SK-N-SH treated with all-trans-retinoic acid at 6 μM for 48 hours (cell line): ENCODE measurements at regions not wholly inside any gene's neighbourhood (a gene's known extent, or its start where the extent isn't known, plus 50 kb on each side); places are given as distances from the start of the nearest gene placed in this dataset.

Source experiments
- ATAC-seq: fragments of 200-7000 bp; cut with Tn5 transposase; 3 replicates; pipeline ENCODE4 v1.9.1; 2020; ENCODE audit warnings: mild to moderate bottlenecking, moderate library complexity
- BACH2 ChIP-seq: fragments of 250-450 bp; sonication (Bioruptor Pico); IDR thresholded peaks from 2 replicates; pipeline ENCODE4 v1.9.0; 2021; ENCODE audit warnings: mild to moderate bottlenecking, borderline replicate concordance
- CSDC2 ChIP-seq: fragments of 250-450 bp; sonication (Bioruptor Pico); IDR thresholded peaks from 2 replicates; pipeline ENCODE4 v1.5.0; 2020; ENCODE audit warnings: mild to moderate bottlenecking, moderate library complexity
- GLIS3 ChIP-seq: fragments of 250-450 bp; sonication (Bioruptor Pico); IDR thresholded peaks from 2 replicates; pipeline ENCODE4 v1.5.0; 2020; ENCODE audit warnings: mild to moderate bottlenecking, moderate library complexity
- OSR1 ChIP-seq: fragments of 250-450 bp; sonication (Bioruptor Pico); IDR thresholded peaks from 2 replicates; pipeline ENCODE4 v1.8.0; 2022; ENCODE audit warnings: moderate library complexity, mild to moderate bottlenecking, inconsistent platforms
- PPARA ChIP-seq: fragments of 250-450 bp; sonication (Bioruptor Pico); IDR thresholded peaks from 2 replicates; pipeline ENCODE4 v1.5.0; 2020; ENCODE audit warnings: mild to moderate bottlenecking, borderline replicate concordance
- RARB ChIP-seq: fragments of 250-450 bp; sonication (Bioruptor Pico); IDR thresholded peaks from 2 replicates; pipeline ENCODE4 v1.8.0; 2021; ENCODE audit warnings: mild to moderate bottlenecking, moderate library complexity
- SNAI2 ChIP-seq: fragments of 250-450 bp; sonication (Bioruptor Pico); IDR thresholded peaks from 2 replicates; pipeline ENCODE4 v1.5.0; 2020; ENCODE audit warnings: mild to moderate bottlenecking, moderate library complexity
- TCF4 ChIP-seq: fragments of 250-450 bp; sonication (Bioruptor Pico); IDR thresholded peaks from 2 replicates; pipeline ENCODE4 v1.8.0; 2021; ENCODE audit warnings: mild to moderate bottlenecking, moderate library complexity, borderline replicate concordance
- TOX ChIP-seq: fragments of 250-450 bp; sonication (Bioruptor Pico); IDR thresholded peaks from 2 replicates; pipeline ENCODE4 v1.8.0; 2021; ENCODE audit warnings: mild to moderate bottlenecking, moderate library complexity, borderline replicate concordance
- ZC3H10 ChIP-seq: fragments of 250-450 bp; sonication (Bioruptor Pico); IDR thresholded peaks from 2 replicates; pipeline ENCODE4 v1.5.1; 2021; ENCODE audit warnings: mild to moderate bottlenecking, moderate library complexity
- ZFP3 ChIP-seq: fragments of 250-450 bp; sonication (Bioruptor Pico); IDR thresholded peaks from 2 replicates; pipeline ENCODE4 v1.5.0; 2020; ENCODE audit warnings: mild to moderate bottlenecking, moderate library complexity
- ZFP30 ChIP-seq: fragments of 450-650 bp; formaldehyde crosslinking; IDR thresholded peaks from 2 replicates; pipeline ENCODE4 v1.5.0; 2022; ENCODE audit warnings: mild to moderate bottlenecking, moderate library complexity
- ZNF565 ChIP-seq: fragments of 450-650 bp; formaldehyde crosslinking; conservative IDR thresholded peaks from 2 replicates; pipeline ENCODE4 v1.5.0; 2020; ENCODE audit warnings: low read depth, mild to moderate bottlenecking, moderate library complexity
- ZNF8 ChIP-seq: fragments of 450-650 bp; formaldehyde crosslinking; IDR thresholded peaks from 2 replicates; pipeline ENCODE4 v1.5.0; 2020; ENCODE audit warnings: mild to moderate bottlenecking, moderate library complexity
- TF ChIP-seq, protein P1 (sequence below): fragments of 250-450 bp; sonication (Bioruptor Pico); IDR thresholded peaks from 2 replicates; pipeline ENCODE4 v1.8.0; 2021; ENCODE audit warnings: low read depth, mild to moderate bottlenecking, moderate library complexity, borderline replicate concordance
- TF ChIP-seq, protein P2 (sequence below): fragments of 250-450 bp; sonication (Bioruptor Pico); IDR thresholded peaks from 2 replicates; pipeline ENCODE4 v1.5.1; 2020; ENCODE audit warnings: low read depth, mild to moderate bottlenecking, moderate library complexity
- TF ChIP-seq, protein P3 (sequence below): fragments of 250-450 bp; sonication (Bioruptor Pico); IDR thresholded peaks from 2 replicates; pipeline ENCODE4 v1.5.1; 2021; ENCODE audit warnings: mild to moderate bottlenecking, moderate library complexity
- TF ChIP-seq, protein P4 (sequence below): fragments of 250-450 bp; sonication (Bioruptor Pico); IDR thresholded peaks from 2 replicates; pipeline ENCODE4 v1.8.0; 2020; ENCODE audit warnings: mild to moderate bottlenecking, moderate library complexity, borderline replicate concordance

DNA sequence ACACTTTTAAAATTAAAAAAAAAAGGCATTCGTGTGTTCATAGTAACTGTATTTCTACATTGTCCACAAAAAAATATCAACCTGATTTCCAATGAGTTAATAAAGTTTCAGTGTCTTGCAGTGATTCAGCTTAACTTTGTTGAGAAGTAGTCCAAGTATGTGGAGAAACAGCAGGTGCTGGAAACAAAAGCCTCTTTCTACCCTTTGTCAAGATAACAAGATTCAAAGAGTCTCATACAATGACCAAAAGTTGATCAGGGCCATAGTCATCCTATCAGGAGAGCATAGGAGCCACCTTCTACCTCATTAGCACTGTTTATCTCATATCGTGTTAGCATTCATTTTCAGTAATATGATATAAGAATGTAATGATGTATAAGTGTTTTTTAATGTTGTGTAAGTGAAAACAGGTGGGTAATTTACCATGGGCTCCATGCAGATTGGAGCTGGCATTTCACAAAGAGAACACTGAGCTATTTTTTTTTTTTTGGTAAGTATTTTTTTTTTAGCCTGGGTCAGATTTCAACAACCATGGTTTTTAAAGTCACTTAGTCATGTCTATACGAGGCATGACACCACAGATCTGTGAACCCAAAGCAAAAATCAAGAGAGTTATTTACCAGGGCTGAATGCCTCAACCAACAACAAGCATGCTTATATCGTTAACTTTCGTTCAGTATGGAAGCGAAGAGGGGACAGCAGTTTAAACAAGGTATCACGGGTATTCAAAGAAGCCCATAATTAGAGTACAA, 165.0 kb upstream of the ZNF521 start (continued):
- TF ChIP-seq, protein P1, sequence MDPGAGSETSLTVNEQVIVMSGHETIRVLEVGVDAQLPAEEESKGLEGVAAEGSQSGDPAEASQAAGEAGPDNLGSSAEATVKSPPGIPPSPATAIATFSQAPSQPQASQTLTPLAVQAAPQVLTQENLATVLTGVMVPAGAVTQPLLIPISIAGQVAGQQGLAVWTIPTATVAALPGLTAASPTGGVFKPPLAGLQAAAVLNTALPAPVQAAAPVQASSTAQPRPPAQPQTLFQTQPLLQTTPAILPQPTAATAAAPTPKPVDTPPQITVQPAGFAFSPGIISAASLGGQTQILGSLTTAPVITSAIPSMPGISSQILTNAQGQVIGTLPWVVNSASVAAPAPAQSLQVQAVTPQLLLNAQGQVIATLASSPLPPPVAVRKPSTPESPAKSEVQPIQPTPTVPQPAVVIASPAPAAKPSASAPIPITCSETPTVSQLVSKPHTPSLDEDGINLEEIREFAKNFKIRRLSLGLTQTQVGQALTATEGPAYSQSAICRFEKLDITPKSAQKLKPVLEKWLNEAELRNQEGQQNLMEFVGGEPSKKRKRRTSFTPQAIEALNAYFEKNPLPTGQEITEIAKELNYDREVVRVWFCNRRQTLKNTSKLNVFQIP (CRISPR knock-in tag): no peak
- TF ChIP-seq RARB (no peak), ZC3H10 (CRISPR knock-in tag) (no peak), ZNF565 (CRISPR knock-in tag) (no peak), BACH2 (CRISPR knock-in tag) (no peak), SNAI2 (CRISPR knock-in tag) (no peak), TCF4 (no peak)

DNA sequence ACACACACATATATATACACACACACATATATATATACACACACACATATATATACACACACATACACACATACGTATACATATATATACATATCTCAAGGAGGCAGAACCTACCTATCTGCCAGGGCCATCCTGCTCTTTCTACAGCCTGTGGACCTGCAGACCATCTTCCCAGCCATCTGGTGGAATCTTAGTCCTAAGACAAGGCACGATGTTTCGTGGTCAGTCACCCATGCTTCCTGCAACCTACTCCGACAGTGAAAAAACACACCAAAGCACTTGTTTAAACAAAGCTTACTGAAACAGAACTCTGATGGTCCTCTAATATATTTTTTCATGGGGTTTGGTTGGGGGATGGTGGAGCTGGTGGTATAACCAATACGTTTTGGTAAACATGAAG, 164.2 kb upstream of the ZNF521 start:
- TF ChIP-seq, protein P2, sequence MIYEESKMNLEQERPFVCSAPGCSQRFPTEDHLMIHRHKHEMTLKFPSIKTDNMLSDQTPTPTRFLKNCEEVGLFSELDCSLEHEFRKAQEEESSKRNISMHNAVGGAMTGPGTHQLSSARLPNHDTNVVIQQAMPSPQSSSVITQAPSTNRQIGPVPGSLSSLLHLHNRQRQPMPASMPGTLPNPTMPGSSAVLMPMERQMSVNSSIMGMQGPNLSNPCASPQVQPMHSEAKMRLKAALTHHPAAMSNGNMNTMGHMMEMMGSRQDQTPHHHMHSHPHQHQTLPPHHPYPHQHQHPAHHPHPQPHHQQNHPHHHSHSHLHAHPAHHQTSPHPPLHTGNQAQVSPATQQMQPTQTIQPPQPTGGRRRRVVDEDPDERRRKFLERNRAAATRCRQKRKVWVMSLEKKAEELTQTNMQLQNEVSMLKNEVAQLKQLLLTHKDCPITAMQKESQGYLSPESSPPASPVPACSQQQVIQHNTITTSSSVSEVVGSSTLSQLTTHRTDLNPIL: no peak
- TF ChIP-seq, protein P3, sequence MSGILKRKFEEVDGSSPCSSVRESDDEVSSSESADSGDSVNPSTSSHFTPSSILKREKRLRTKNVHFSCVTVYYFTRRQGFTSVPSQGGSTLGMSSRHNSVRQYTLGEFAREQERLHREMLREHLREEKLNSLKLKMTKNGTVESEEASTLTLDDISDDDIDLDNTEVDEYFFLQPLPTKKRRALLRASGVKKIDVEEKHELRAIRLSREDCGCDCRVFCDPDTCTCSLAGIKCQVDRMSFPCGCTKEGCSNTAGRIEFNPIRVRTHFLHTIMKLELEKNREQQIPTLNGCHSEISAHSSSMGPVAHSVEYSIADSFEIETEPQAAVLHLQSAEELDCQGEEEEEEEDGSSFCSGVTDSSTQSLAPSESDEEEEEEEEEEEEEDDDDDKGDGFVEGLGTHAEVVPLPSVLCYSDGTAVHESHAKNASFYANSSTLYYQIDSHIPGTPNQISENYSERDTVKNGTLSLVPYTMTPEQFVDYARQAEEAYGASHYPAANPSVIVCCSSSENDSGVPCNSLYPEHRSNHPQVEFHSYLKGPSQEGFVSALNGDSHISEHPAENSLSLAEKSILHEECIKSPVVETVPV (CRISPR knock-in tag): no peak
- TF ChIP-seq PPARA (CRISPR knock-in tag): no peak
- no peak for TF ChIP-seq OSR1 (CRISPR knock-in tag)
- TF ChIP-seq TOX: no peak
- TF ChIP-seq, protein P1 (CRISPR knock-in tag): no peak
- TF ChIP-seq GLIS3 (CRISPR knock-in tag): no peak
- TF ChIP-seq ZNF565 (CRISPR knock-in tag): no peak
- TF ChIP-seq ZFP3 (CRISPR knock-in tag): no peak
- TF ChIP-seq RARB: no peak
- no peak for TF ChIP-seq ZFP30 (CRISPR knock-in tag)
- TF ChIP-seq, protein P4, sequence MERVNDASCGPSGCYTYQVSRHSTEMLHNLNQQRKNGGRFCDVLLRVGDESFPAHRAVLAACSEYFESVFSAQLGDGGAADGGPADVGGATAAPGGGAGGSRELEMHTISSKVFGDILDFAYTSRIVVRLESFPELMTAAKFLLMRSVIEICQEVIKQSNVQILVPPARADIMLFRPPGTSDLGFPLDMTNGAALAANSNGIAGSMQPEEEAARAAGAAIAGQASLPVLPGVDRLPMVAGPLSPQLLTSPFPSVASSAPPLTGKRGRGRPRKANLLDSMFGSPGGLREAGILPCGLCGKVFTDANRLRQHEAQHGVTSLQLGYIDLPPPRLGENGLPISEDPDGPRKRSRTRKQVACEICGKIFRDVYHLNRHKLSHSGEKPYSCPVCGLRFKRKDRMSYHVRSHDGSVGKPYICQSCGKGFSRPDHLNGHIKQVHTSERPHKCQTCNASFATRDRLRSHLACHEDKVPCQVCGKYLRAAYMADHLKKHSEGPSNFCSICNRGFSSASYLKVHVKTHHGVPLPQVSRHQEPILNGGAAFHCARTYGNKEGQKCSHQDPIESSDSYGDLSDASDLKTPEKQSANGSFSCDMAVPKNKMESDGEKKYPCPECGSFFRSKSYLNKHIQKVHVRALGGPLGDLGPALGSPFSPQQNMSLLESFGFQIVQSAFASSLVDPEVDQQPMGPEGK: no peak
- TF ChIP-seq CSDC2 (CRISPR knock-in tag): no peak
- ATAC-seq: no peak

DNA sequence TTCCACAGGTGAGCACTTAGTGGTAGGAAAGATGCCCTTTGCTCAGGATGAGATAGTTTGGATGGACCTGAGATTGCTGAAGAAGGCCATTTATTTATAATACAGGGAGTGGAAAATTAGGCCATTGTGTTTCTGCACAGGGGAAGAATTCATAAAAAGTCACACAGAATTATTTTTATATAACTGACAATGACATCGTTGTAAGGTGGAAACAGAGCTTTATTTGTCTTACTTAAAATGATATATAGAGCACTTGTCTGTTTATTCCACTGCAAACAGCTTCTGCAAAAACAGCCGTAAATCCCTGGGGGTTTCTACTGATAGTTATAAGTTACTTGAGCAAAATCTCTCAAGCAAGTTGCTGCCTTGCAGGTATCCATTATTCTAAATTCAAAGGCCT, 158.1 kb upstream of the ZNF521 start:
- TF ChIP-seq CSDC2 (CRISPR knock-in tag) (no peak), RARB (no peak)
- ATAC-seq: no peak

DNA sequence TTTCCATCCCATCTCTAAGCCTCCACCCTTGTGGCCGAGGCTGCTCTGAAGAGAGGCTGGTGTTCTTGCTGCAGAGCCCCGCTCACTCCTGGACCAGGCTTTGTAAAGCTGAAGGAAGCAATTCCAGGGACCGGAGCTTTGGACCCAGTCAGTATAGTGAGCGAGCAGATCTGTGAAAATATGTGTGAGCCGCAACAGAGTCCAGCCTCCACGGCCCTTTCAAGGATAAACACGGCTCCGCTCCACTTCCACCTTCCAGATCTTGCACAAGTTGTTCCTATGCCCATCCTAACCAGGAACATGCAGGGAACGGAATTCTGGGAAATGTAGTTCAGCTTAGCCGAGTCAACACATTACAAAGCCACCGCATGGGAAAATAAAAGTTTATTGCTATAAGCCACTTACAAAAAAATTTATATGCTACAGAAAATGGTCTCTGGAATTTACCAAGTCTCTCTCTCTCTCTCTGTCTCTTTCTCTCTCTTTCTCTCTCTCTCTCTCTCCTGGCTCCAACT, 151.7 kb upstream of the ZNF521 start:
- ATAC-seq: peak; percentile 99
- TF ChIP-seq ZFP3 (CRISPR knock-in tag): 0 out of 2 replicates have a peak, but pooled peaks have one; percentile 40
- TF ChIP-seq RARB: no peak
- TF ChIP-seq TCF4: no peak
- TF ChIP-seq, all 23 proteins: peak for 1

DNA sequence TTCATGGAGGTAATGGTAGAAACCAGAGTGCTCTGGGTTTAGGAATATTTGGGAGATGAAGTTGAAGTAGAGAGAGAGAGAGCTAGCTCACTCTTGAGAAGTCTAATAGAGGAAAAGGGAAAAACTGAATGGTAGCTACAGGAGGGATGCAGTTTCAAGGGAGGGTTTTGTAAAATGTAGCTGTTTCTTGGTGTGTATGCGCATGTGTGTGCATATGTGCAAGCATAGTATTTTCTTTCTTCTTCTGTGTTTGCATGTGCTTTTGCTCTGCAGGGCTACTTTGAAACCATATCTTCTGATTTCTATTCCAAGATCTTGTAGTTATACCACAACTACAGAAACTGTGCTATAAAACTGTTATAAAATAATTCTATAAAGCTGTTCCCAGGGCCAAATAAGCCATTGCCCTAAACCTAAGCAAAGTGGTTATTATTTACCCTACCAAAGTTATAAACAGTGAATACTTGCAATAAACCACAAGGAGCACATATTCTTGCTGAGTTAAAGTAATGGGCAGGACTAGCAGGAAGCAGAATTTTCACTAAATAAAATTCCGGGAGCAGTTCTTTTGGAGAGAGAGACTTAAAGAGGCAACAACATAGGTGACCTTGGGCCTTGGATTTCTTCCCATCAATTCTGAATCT, 145.3 kb upstream of the ZNF521 start:
- TF ChIP-seq GLIS3 (CRISPR knock-in tag): no peak
- TF ChIP-seq, protein P4: no peak
- TF ChIP-seq, protein P3 (CRISPR knock-in tag): no peak
- TF ChIP-seq TCF4: no peak
- TF ChIP-seq RARB: no peak
- TF ChIP-seq BACH2 (CRISPR knock-in tag): no peak
- TF ChIP-seq TOX: no peak
- TF ChIP-seq ZNF8: no peak
- no peak for TF ChIP-seq CSDC2 (CRISPR knock-in tag)
- TF ChIP-seq, protein P2: no peak
- ATAC-seq: no peak
